ENCODE measurements at regions not wholly inside any gene's neighbourhood (a gene's known extent, or its start where the extent isn't known, plus 50 kb on each side); places are given as distances from the start of the nearest gene placed in this dataset.

DNA sequence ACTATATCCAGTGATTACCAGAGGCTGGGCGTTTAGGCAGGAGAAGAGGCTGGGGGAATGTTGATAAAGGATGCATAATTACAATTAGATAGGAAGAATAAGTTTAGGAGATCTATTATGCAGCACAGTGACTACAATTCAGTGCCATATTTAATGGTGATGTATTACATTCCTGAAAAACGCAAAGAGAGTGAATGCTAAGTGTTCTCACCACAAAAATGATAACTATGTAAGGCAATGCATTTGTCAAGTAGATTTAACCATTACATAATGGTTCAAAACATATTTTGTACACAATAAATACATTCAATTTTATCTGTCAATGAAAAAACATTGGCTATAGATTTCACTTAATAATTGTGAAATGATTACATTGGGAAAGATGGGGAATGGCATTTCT is 548.9 kb downstream of the NUF2 start:
- Histone ChIP-seq H3K36me3 (no peaks in the 10 kb centered on the region), H3K9me3 (no peaks in the 10 kb centered on the region), H3K4me3 (no peak overlapping the region), H3K4me1 (no peaks in the 10 kb centered on the region), H3K27ac (no peak overlapping the region), H3K27me3 (no peaks in the 10 kb centered on the region)
- TF ChIP-seq, protein P1, sequence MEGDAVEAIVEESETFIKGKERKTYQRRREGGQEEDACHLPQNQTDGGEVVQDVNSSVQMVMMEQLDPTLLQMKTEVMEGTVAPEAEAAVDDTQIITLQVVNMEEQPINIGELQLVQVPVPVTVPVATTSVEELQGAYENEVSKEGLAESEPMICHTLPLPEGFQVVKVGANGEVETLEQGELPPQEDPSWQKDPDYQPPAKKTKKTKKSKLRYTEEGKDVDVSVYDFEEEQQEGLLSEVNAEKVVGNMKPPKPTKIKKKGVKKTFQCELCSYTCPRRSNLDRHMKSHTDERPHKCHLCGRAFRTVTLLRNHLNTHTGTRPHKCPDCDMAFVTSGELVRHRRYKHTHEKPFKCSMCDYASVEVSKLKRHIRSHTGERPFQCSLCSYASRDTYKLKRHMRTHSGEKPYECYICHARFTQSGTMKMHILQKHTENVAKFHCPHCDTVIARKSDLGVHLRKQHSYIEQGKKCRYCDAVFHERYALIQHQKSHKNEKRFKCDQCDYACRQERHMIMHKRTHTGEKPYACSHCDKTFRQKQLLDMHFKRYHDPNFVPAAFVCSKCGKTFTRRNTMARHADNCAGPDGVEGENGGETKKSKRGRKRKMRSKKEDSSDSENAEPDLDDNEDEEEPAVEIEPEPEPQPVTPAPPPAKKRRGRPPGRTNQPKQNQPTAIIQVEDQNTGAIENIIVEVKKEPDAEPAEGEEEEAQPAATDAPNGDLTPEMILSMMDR (IDR thresholded peaks at IDR 0.05) = no peak
- no peak for TF ChIP-seq POLR2A (IDR thresholded peaks at IDR 0.05)
- DNase-seq = no peak

DNA sequence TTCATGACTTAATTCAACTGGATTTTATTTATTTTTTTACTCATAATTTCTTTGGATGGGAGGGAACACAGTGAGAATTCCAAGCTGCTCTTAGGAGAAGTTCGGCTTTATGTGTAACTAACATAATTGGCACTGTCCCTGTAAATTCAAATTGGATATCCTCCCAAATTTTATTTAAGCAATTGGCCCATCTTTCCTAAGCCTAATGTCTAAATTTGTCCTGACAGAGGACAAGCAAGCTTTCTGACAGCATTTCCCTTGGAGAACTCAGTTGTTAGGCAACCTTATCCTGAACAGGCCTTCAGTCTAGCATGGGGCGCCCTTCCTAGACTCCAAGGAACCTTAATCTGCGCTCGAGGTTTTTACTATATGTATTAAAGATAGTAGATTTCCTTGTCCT is 550.3 kb downstream of the NUF2 start:
- Histone ChIP-seq H3K4me1 (no peaks in the 10 kb centered on the region), H3K9me3 (no peaks in the 10 kb centered on the region), H3K27ac (no peak overlapping the region), H3K27me3 (no peaks in the 10 kb centered on the region), H3K36me3 (no peaks in the 10 kb centered on the region), H3K4me3 (no peak overlapping the region)
- no peak for TF ChIP-seq POLR2A (IDR thresholded peaks at IDR 0.05)
- TF ChIP-seq, protein P1 (IDR thresholded peaks at IDR 0.05) = no peak
- DNase-seq = no peak

DNA sequence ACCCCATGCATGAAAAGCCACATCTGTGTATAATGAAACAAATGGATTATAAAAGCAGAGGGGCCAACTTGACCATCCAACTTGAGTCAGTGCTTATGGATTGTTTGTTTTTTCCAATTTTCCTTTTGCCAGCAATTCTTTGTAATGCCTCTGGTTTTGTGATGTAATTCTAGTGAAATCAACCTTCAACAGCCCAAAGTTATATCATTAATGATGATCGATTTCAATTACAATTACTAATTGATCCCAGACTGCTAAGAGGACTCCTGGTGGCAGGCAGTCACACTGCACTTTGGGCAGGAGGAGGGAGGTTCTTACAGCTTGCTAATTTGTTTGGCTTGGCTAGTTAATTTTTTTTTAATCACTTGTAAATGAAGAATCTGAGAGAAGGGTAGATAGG is 552.3 kb downstream of the NUF2 start:
- H3K27ac ChIP-seq = no peak overlapping the region
- H3K9me3 ChIP-seq = no peaks in the 10 kb centered on the region
- H3K4me3 ChIP-seq = no peak overlapping the region
- H3K36me3 ChIP-seq = no peaks in the 10 kb centered on the region
- DNase-seq = no peak
- TF ChIP-seq, protein P1 (IDR thresholded peaks at IDR 0.05) = peak in 2 of 6 experiments; percentile 16 to 20
- no peak for TF ChIP-seq POLR2A (IDR thresholded peaks at IDR 0.05)
- no peaks in the 10 kb centered on the region for H3K27me3 ChIP-seq
- H3K4me1 ChIP-seq = no peaks in the 10 kb centered on the region

DNA sequence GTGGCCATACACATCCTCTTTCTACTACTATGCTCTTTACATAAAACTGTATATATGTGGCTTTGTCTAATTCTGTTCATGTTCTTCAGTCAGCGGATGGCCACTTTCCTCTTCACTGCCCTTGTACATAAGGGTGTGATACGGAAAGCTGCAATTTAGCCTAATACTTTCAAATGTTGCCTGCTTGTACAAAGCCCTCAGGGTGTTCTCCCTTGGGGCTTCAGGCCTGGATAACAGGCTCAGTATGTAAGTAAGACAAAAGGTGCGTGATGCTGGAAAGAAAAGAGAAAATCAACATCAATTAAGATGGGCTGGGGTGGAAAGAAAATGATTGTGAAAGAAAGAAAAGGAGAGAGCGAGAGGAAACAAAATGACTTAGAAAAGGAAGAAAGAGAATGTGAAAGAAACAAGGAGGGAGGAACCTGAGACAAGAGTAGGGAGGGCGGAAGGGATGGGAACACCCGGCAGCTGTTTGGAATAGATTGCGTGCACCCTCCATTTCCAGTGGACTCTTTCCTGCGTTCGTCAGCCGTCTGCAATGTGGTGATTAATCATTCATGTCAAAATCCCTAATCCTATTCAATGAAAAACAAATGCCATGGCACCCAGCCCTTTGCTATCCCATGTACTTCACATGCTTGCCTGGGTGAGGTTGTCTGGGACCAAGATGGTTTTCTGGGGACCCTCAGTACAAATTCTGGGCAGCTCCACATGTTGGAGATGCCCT is 553.6 kb downstream of the NUF2 start:
- TF ChIP-seq, protein P1 (IDR thresholded peaks at IDR 0.05) = no peak
- TF ChIP-seq POLR2A (IDR thresholded peaks at IDR 0.05) = no peak

DNA sequence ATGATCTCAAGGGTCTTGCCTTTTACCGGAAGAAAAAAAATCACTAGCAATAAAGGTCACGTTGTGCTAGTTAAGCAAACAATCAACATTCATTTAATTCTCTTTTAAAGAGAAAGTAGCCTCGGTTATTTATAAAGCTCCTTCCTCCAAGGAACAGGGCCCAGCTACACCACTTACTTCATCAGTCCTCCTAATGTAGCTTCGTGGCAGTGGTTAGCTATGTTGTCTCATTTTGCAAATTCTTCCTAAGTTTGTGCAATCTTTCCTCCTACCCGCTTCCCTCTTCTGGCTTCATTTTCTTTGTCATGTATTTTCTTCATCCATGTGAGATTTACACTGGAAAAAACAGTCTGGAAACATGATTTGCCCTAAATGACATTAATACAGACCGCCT is 554.2 kb downstream of the NUF2 start:
- H3K4me1 ChIP-seq = no peaks in the 10 kb centered on the region
- no peaks in the 10 kb centered on the region for H3K36me3 ChIP-seq
- no peak overlapping the region for H3K4me3 ChIP-seq
- H3K27me3 ChIP-seq = no peaks in the 10 kb centered on the region
- H3K27ac ChIP-seq = peak overlapping the region in 2 of 4 donors; percentile 21 to 65
- TF ChIP-seq, protein P1 (IDR thresholded peaks at IDR 0.05) = no peak
- no peak for TF ChIP-seq POLR2A (IDR thresholded peaks at IDR 0.05)
- no peak for DNase-seq
- H3K9me3 ChIP-seq = no peaks in the 10 kb centered on the region

More for the DNA sequence above, 553.6 kb downstream of the NUF2 start:
- no peaks in the 10 kb centered on the region for H3K27me3 ChIP-seq
- DNase-seq = peak in 1 of 3 donors; percentile 49
- H3K36me3 ChIP-seq = no peaks in the 10 kb centered on the region
- H3K4me1 ChIP-seq = no peaks in the 10 kb centered on the region
- H3K27ac ChIP-seq = peak overlapping the region in 3 of 4 donors; percentile 21 to 65 (median 47)
- no peaks in the 10 kb centered on the region for H3K9me3 ChIP-seq
- no peak overlapping the region for H3K4me3 ChIP-seq

Measured in Peyer's patch (tissue), 4 donors.